Type B pancreatic cell (in vitro differentiated cells): ENCODE measurements at regions not wholly inside any gene's neighbourhood (a gene's known extent, or its start where the extent isn't known, plus 50 kb on each side); places are given as distances from the start of the nearest gene placed in this dataset.

Experiments
- DNase-seq: peaks from one replicate; pipeline ENCODE4 v3.0.0; 2021; ENCODE audit warnings: mixed read lengths; ENCODE audit not compliant: unreplicated experiment; ENCODE audit errors: extremely low spot score
- H3K27ac Mint-ChIP-seq: 2 replicates; pipeline ENCODE4 v1.8.0; 2021; ENCODE audit warnings: mild to moderate bottlenecking, mixed read lengths
- H3K27me3 Mint-ChIP-seq: 2 replicates; pipeline ENCODE4 v1.8.0; 2021; ENCODE audit warnings: mixed read lengths
- H3K36me3 Mint-ChIP-seq: 2 replicates; pipeline ENCODE4 v1.8.0; 2021; ENCODE audit warnings: mixed read lengths
- H3K4me1 Mint-ChIP-seq: one replicate; pipeline ENCODE4 v1.8.0; 2021; ENCODE audit warnings: mixed read lengths; ENCODE audit not compliant: unreplicated experiment
- H3K4me3 Mint-ChIP-seq: 2 replicates; pipeline ENCODE4 v1.8.0; 2021; ENCODE audit warnings: mild to moderate bottlenecking, mixed read lengths
- H3K9me3 Mint-ChIP-seq: 2 replicates; pipeline ENCODE4 v1.8.0; 2021; ENCODE audit warnings: mixed read lengths
- CTCF ChIP-seq: fragments of 200-600 bp; sonication (generic); conservative IDR thresholded peaks from 2 replicates; pipeline ENCODE4 v1.5.0; 2021; ENCODE audit warnings: antibody characterized with exemption, mild to moderate bottlenecking

DNA sequence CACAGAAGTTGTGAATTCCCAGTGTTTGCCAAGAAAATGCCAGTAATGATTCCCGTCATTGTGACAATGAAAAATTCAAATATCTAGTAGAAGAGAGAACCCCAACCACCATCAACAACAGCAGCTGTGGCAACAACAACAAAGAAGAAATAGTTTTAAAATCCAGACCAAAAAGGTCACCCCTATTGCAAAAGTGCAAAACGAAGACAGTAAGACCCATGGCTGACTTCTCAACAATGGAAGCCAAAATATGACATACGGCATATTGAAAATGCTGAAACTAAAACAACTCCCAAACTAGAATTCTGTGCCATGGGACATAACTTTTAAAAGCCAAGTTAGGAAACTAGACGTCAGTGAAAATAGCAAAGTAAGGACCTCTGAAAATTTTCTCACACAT is 270.6 kb downstream of the IRX2 start:
- no peak for DNase-seq
- Mint-ChIP-seq H3K4me1 (no peaks in the 10 kb centered on the region), H3K27me3 (peaks cover 4% of the 10 kb centered on the region), H3K27ac (no peak overlapping the region), H3K4me3 (no peak overlapping the region), H3K36me3 (no peaks in the 10 kb centered on the region), H3K9me3 (peaks cover 18% of the 10 kb centered on the region)
- no peak for TF ChIP-seq CTCF

DNA sequence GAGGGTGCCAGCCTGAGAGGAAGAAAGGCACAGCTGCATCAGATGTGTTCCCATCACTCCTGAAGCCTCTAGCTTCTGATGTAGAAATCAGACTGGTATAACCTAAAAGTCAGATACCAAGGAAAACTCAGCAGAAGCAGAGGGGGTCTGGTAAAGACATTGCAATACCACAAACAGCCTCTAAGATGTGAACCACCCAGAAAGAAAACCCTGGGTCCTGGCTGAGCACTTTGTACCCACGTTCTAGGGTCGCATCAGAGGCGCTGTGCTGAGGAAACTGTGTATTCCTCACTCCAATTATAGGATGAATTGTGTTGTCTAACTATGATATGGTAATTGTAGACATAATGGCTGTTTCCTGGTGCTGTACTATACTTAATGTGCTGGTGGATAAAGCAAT is 275.6 kb downstream of the IRX2 start:
- no peak for DNase-seq
- no peak overlapping the region for H3K4me3 Mint-ChIP-seq
- H3K36me3 Mint-ChIP-seq = no peaks in the 10 kb centered on the region
- no peaks in the 10 kb centered on the region for H3K9me3 Mint-ChIP-seq
- peaks cover 4% of the 10 kb centered on the region for H3K27me3 Mint-ChIP-seq
- H3K4me1 Mint-ChIP-seq = peaks cover 5% of the 10 kb centered on the region
- no peak for TF ChIP-seq CTCF
- no peak overlapping the region for H3K27ac Mint-ChIP-seq

DNA sequence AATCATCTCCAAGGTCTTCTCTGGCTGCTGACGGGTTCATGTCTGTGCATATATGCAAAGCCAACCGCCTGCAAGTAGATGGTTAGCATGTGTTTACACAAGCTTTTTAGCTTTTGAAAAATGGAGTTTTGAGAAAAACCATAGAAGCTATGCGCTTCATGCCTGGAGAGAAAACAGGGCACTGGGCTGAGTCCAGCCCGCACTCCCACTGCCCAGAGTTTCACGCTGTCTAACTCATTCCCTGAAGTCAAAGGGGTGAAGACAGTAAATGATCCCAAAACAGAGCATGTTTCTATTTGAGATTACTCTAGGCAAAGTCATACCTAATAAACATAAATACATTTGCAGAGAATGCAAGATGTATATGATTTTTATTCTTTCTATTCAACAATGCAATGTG is 278.8 kb downstream of the IRX2 start:
- Mint-ChIP-seq H3K36me3 (no peaks in the 10 kb centered on the region), H3K4me1 (peaks cover 11% of the 10 kb centered on the region), H3K27ac (peak overlapping the region; percentile 69), H3K27me3 (peaks cover 23% of the 10 kb centered on the region), H3K9me3 (no peaks in the 10 kb centered on the region), H3K4me3 (peak overlapping the region; percentile 57)
- no peak for DNase-seq
- TF ChIP-seq CTCF = no peak

GRCh38 chr5:2471152-2471879 is 280.2 kb downstream of the IRX2 start:
- Mint-ChIP-seq H3K4me3 (no peak overlapping the region), H3K9me3 (no peaks in the 10 kb centered on the region), H3K36me3 (no peaks in the 10 kb centered on the region), H3K4me1 (peaks cover 11% of the 10 kb centered on the region), H3K27me3 (peaks cover 32% of the 10 kb centered on the region), H3K27ac (no peak overlapping the region)
- DNase-seq = no peak
- TF ChIP-seq CTCF = no peak

GRCh38 chr5:2466966-2467365 is 284.5 kb downstream of the IRX2 start:
- Mint-ChIP-seq H3K27me3 (peaks cover 57% of the 10 kb centered on the region), H3K27ac (no peak overlapping the region), H3K4me3 (no peak overlapping the region), H3K36me3 (no peaks in the 10 kb centered on the region), H3K4me1 (peaks cover 6% of the 10 kb centered on the region), H3K9me3 (no peaks in the 10 kb centered on the region)
- DNase-seq = no peak
- TF ChIP-seq CTCF = no peak
